Astrocyte (in vitro differentiated cells and primary cell): ENCODE measurements at regions not wholly inside any gene's neighbourhood (a gene's known extent, or its start where the extent isn't known, plus 50 kb on each side); places are given as distances from the start of the nearest gene placed in this dataset.

Experiments
- EZH2 ChIP-seq: IDR thresholded peaks from 2 replicates; pipeline ENCODE4 v1.6.1; 2012; ENCODE audit warnings: mild to moderate bottlenecking, low read length, inconsistent platforms; ENCODE audit not compliant: insufficient read depth
- TF ChIP-seq, protein P1 (sequence below): IDR thresholded peaks from 2 replicates; pipeline ENCODE4 v1.5.1; 2011; ENCODE audit warnings: low read depth, mild to moderate bottlenecking, inconsistent platforms, low read length, moderate library complexity; ENCODE audit not compliant: insufficient read depth

- TF ChIP-seq, protein P1, sequence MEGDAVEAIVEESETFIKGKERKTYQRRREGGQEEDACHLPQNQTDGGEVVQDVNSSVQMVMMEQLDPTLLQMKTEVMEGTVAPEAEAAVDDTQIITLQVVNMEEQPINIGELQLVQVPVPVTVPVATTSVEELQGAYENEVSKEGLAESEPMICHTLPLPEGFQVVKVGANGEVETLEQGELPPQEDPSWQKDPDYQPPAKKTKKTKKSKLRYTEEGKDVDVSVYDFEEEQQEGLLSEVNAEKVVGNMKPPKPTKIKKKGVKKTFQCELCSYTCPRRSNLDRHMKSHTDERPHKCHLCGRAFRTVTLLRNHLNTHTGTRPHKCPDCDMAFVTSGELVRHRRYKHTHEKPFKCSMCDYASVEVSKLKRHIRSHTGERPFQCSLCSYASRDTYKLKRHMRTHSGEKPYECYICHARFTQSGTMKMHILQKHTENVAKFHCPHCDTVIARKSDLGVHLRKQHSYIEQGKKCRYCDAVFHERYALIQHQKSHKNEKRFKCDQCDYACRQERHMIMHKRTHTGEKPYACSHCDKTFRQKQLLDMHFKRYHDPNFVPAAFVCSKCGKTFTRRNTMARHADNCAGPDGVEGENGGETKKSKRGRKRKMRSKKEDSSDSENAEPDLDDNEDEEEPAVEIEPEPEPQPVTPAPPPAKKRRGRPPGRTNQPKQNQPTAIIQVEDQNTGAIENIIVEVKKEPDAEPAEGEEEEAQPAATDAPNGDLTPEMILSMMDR, result no peak
- TF ChIP-seq EZH2, result no peak
Measured at GRCh38 chr3:124292329-124292728, 300.4 kb upstream of the ROPN1 start.
